Ramos (cell line): ENCODE measurements at regions not wholly inside any gene's neighbourhood (a gene's known extent, or its start where the extent isn't known, plus 50 kb on each side); places are given as distances from the start of the nearest gene placed in this dataset.
"Not testable (repeated sequence)": the region's sequence is repeated elsewhere in the genome, so short reads cannot be mapped to it uniquely, and the experiment has no call there.

ENCODE experiments used
- in situ Hi-C: fragments of 300-500 bp; cut with MboI; formaldehyde crosslinking; loops from one replicate; pipeline ENCODE4 v1.14.3; 2022; ENCODE audit warnings: low sequenced_read_pairs; ENCODE audit not compliant: unreplicated experiment

DNA sequence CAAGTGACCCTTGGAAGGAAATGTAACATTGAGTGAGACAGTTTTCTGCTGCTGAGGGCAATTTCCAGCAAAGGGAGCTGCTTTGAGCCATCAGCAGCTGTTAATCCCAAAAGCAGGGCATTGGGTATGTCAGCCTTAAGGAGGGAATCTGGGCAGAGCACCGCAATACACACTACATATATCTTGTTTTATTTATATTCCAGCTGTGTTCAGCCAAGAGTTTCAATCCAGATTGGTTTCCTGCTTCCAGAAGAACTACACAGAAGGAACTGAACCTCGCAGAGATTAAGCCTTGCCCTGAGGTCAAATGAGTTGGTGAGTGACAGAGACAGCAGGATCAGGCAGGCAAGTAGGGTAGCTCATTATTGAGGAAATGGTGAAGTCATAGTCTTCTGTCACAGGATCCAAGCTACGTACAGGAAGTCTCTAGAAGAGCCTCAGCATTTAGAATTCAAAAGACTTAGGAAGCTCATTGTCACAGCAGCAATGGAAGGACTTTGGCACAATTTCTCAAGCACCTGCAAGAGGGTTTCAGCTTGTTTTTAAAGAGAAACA, 109.9 kb upstream of the HEY2 start:
- in situ Hi-C loops: no loop called here

DNA sequence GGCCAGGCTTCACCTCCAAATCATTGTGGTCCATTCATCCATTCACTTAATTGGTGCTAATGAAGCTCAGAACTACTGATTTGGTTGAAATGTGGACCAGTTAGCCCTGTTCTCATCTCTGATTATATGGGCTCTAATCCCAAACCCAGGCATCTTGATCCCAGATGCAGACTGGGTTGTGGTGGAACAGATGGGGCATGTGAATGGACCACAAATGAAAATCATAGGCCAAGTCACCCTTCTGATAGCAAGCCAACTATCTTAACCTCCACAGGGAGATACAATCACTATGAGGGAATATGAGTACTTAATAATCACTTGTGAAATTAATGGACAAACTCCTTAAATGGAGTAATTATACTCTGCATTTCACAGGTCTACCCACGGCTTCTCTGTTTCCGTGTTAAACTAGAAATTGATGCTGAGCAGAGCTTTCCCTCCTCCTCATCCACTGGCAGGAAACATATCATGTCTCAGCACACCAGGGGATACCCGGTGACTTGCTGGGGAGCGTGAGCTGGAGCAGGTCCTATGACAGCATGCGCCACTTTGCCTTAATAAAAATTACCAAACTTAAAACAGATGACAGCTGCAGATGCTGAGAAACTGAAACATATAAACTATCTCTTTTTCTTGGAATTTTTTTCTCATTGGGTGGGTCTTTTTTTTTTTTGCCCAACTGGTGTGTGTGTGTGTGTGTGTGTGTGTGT, 108.8 kb upstream of the HEY2 start:
- in situ Hi-C loops: no loop called here

DNA sequence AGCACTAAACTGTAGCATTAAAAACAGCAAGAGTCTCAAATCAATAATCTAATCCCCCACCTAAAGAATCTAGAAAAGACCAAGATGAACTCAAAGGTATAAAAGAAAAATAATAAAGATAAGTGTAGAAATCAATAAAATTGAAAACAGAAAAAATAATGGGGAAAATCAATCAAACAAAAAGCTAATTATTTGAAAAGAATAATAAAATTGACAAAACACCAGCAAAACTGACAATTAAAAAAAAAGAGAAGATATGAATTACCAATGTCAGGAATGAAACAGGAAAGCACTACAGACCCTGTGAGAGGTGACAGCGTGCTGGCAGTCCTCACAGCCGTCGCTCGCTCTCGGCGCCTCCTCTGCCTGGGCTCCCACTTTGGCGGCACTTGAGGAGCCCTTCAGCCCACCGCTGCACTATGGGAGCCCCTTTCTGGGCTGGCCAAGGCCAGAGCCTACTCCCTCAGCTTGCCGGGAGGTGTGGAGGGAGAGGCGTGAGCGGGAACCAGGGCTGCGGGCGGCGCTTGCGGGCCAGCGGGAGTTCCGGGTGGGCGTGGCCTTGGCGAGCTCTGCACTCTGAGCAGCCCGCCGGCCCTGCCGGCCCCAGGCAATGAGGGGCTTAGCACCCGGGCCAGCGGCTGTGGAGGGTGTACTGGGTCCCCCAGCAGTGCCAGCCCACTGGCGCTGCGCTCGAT, 105.3 kb upstream of the HEY2 start:
- in situ Hi-C loops: not testable (repeated sequence)

DNA sequence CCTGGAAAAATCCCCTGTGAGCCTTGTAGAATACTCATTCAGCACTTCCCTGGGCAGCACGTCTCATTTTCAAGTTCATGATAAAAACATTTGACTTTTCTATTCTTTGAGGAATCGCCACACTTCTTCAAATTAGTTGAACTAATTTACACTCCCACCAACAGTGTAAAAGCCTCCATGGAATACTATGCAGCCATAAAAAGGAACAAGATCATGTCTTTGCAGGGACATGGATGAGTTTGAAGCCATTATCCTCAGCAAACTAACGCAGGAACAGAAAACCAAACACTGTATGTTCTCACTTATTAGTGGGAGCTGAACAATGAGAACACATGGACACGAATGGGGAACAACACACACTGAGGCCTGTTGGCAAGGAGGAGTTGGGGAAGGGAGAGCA, 102.0 kb upstream of the HEY2 start:
- in situ Hi-C loops: no loop called here

GRCh38 chr6:125653752-125654151, 95.7 kb upstream of the HEY2 start:
- in situ Hi-C loops: not testable (repeated sequence)

- in situ Hi-C loops: no loop called here
Observed at GRCh38 chr6:125655511-125655910, 93.9 kb upstream of the HEY2 start.

DNA sequence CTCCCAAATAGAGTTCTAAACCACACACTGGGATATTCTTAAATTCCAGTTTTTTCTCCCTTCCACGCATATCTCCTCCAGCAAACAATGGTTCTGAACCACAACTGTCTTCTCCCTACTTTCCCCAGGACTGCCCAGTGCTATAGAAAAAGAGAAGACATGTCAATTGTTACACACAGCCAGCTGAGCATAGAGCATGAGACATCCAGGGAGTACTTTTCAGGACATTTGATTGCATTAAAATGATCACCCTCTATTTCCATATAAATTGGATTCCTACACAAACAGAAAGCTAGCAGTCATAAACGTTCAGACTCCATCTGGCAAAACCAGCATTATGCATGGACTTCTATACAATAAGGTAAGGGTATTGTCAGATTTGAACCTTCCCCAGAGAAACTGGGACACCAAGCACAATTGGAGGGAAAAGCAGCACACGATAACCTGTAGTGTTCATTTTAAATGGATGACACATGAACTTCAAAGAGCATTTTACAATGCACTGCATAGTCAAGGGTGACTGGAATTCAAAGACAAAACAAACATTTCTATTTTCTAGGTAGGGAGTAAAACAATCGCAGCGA, 93.1 kb upstream of the HEY2 start:
- in situ Hi-C loops: no loop called here

DNA sequence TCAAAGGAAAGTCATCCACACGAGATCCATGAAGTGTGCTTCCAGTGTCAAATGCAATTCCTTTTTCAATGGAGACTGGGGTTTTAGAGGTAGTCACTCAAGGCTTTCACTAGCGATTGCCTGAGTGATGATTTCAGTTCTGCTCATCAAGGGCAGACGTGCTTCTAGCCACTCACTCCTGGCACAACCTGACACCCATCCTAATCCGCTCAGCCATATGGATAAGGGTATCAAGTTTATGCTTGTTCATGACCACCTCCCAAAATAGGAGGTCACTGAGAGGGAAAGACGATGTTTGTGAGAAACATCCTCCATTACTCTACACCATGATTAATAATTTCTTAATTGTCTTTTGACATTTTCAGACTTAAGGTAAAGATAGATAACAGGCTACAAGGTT, 91.3 kb upstream of the HEY2 start:
- in situ Hi-C loops: no loop called here

- in situ Hi-C loops: no loop called here
Observed at GRCh38 chr6:125658759-125659431, 90.5 kb upstream of the HEY2 start.

DNA sequence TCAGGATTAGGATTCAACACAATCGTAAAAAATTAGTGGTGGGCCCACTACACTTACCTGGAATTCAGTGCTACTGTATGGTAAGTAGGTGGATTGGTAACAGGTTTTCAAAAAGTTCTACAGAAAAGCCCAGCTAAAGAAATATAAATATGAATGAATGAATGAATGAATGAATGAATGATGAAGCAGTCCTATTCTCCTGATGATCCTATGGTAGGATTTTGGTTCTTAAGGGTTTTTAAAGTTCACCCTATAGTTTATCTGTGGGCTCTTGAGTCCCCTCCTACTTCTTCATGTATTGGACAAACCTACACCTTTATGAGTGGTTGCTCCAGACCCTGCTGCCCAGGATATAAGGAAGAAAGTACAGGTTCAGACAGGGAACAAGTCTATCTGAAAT, 89.5 kb upstream of the HEY2 start:
- in situ Hi-C loops: no loop called here

- in situ Hi-C loops: no loop called here
Observed at GRCh38 chr6:125662296-125662695, 87.1 kb upstream of the HEY2 start.

DNA sequence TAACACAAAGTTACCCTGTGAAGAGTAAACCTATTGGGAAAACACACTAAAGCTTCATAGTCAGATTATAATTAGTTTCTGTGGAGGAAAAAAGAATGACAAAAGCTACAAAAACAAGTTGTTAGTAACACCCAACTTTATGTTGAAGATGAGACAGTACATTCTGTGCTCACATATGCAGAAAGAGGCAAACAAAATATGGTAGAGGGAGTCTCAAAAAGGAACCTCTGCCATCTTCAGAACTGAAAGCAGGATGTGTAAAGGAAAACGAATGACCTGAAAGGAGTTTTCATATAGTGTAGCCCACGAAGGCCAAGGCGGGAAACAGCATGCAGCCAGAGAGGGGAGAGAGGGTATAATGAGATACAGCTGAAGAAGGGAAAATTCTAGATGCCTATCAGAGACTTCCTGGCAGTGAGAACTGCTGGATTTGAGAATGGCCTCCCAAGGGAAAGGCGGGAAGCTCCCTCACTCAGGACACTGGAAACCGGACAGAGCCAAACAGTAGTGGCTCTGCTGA, 84.1 kb upstream of the HEY2 start:
- in situ Hi-C loops: no loop called here

- in situ Hi-C loops: no loop called here
Observed at GRCh38 chr6:125667326-125667725, 82.1 kb upstream of the HEY2 start.

DNA sequence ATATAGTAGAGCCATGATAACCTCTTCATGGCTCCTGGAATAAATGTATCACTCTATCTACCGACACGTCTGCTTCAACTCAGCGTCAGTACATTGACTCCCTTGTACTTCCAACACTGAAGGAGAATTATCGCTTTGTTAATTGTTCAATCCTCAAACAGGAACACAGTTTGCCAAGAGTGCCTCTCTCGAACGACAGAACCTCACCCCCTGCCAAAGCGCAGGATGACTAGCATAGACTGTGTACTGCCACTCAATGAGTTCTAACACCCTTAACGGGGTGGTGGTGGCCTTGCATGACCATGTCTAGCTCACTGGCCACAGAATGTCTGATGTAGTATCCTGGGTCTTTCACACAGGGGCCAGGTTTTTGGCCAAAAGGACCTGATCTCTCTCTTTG, 81.4 kb upstream of the HEY2 start:
- in situ Hi-C loops: no loop called here

GRCh38 chr6:125670568-125670967, 78.9 kb upstream of the HEY2 start:
- in situ Hi-C loops: no loop called here

DNA sequence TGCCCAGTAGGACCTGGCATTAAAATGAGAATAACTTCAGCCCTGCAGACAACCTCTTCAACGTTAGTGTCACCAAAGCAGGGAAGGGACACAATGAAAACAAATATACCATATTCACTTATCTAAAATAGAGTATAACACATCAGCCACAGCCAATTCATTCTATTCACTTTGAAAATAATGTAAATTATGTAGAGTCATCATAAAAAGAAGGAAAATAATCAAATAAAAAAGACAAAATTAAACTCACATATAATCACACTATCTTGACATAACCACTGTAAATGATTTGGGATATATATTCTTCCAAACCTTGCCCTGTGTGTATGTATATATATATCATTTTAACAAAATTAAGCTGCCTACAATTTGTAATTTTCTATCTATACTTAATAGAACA, 78.1 kb upstream of the HEY2 start:
- in situ Hi-C loops: no loop called here

DNA sequence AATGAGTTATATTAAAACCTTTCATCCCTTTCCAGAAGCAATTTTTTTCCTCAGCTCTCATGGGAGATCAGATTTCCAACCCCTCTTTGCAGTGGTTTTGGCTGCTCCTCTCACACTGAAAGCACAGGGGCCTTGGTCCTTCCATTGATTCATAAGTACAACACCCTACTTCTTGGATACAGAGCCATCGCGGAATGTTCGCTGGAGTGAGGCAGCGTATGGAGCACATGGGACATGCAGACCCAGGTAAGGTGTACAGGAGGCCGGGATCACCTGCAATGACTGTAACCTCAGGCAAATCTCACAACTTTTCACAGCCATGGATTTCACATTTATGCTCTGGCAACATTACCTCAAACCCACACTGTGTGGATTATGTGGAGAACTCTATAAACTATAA, 75.2 kb upstream of the HEY2 start:
- in situ Hi-C loops: no loop called here

DNA sequence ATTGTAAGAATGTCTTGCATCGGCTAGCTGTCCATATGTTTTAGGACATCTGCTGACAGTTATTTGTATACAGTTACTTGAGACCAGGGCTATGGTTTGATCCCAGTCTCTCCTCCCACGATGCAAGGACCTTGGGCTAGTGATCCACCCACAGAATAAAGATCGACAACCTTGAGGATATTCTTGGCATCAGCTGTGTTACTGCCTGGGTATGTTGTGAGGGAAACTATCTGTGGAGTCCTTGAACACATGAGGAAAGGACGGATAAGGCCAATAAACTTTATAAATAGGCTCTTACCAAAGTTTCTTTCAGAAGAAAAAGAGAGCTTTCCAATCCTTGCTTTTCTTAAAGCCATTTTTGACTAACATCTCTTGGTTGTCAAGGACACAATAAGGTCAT, 70.8 kb upstream of the HEY2 start:
- in situ Hi-C loops: no loop called here

- in situ Hi-C loops: no loop called here
Observed at GRCh38 chr6:125679128-125679527, 70.3 kb upstream of the HEY2 start.

- in situ Hi-C loops: no loop called here
Observed at GRCh38 chr6:125679651-125680050, 69.8 kb upstream of the HEY2 start.

DNA sequence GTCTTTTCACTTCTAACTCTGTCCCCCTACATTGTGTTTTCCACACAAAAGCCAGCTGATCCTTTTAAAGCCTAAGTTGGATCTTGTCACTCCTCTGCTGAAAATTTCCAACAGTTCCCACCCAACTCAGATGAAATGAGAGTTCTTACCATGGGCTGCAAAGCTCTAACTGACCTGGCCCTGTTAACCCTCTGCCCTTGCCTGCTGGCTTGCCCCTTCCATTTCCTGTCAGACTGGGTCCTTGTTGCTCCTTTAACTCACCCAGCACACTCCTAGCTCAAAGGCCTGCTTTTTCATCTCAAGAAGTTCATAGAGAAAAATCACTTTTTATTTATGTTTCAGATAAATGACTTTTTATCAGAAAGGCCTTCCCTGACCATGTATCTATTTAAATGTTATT, 66.5 kb upstream of the HEY2 start:
- in situ Hi-C loops: no loop called here
